SK-N-SH treated with all-trans-retinoic acid at 6 μM for 48 hours (cell line): ENCODE measurements at regions not wholly inside any gene's neighbourhood (a gene's known extent, or its start where the extent isn't known, plus 50 kb on each side); places are given as distances from the start of the nearest gene placed in this dataset.

ENCODE experiments used
- BACH2 ChIP-seq: fragments of 250-450 bp; sonication (Bioruptor Pico); IDR thresholded peaks from 2 replicates; pipeline ENCODE4 v1.9.0; 2021; ENCODE audit warnings: mild to moderate bottlenecking, borderline replicate concordance
- ESRRG ChIP-seq: fragments of 250-450 bp; sonication (Bioruptor Pico); IDR thresholded peaks from 2 replicates; pipeline ENCODE4 v1.6.1; 2021; ENCODE audit warnings: mild to moderate bottlenecking
- ISL1 ChIP-seq: fragments of 250-450 bp; sonication (Bioruptor Pico); IDR thresholded peaks from 2 replicates; pipeline ENCODE4 v2.1.2; 2022; ENCODE audit warnings: mild to moderate bottlenecking, moderate library complexity
- PPARA ChIP-seq: fragments of 250-450 bp; sonication (Bioruptor Pico); IDR thresholded peaks from 2 replicates; pipeline ENCODE4 v1.5.0; 2020; ENCODE audit warnings: mild to moderate bottlenecking, borderline replicate concordance
- RARB ChIP-seq: fragments of 250-450 bp; sonication (Bioruptor Pico); IDR thresholded peaks from 2 replicates; pipeline ENCODE4 v1.8.0; 2021; ENCODE audit warnings: mild to moderate bottlenecking, moderate library complexity
- SNAI2 ChIP-seq: fragments of 250-450 bp; sonication (Bioruptor Pico); IDR thresholded peaks from 2 replicates; pipeline ENCODE4 v1.5.0; 2020; ENCODE audit warnings: mild to moderate bottlenecking, moderate library complexity
- ZFP3 ChIP-seq: fragments of 250-450 bp; sonication (Bioruptor Pico); IDR thresholded peaks from 2 replicates; pipeline ENCODE4 v1.5.0; 2020; ENCODE audit warnings: mild to moderate bottlenecking, moderate library complexity
- ZNF565 ChIP-seq: fragments of 450-650 bp; formaldehyde crosslinking; conservative IDR thresholded peaks from 2 replicates; pipeline ENCODE4 v1.5.0; 2020; ENCODE audit warnings: low read depth, mild to moderate bottlenecking, moderate library complexity
- ZNF70 ChIP-seq: fragments of 450-650 bp; formaldehyde crosslinking; IDR thresholded peaks from 2 replicates; pipeline ENCODE4 v1.5.0; 2020; ENCODE audit warnings: mild to moderate bottlenecking, moderate library complexity
- TF ChIP-seq, protein P1 (sequence below): fragments of 250-450 bp; sonication (Bioruptor Pico); IDR thresholded peaks from 2 replicates; pipeline ENCODE4 v1.8.0; 2020; ENCODE audit warnings: mild to moderate bottlenecking, moderate library complexity, borderline replicate concordance
- TF ChIP-seq, protein P2 (sequence below): fragments of 250-450 bp; sonication (Bioruptor Pico); IDR thresholded peaks from 2 replicates; pipeline ENCODE4 v1.5.0; 2020; ENCODE audit warnings: mild to moderate bottlenecking, moderate library complexity
- TF ChIP-seq, protein P3 (sequence below): fragments of 250-450 bp; sonication (Bioruptor Pico); IDR thresholded peaks from 2 replicates; pipeline ENCODE4 v1.5.1; 2020; ENCODE audit warnings: low read depth, mild to moderate bottlenecking, moderate library complexity
- TF ChIP-seq, protein P4 (sequence below): fragments of 250-450 bp; sonication (Bioruptor Pico); IDR thresholded peaks from 2 replicates; pipeline ENCODE4 v1.8.0; 2021; ENCODE audit warnings: low read depth, mild to moderate bottlenecking, moderate library complexity, borderline replicate concordance

DNA sequence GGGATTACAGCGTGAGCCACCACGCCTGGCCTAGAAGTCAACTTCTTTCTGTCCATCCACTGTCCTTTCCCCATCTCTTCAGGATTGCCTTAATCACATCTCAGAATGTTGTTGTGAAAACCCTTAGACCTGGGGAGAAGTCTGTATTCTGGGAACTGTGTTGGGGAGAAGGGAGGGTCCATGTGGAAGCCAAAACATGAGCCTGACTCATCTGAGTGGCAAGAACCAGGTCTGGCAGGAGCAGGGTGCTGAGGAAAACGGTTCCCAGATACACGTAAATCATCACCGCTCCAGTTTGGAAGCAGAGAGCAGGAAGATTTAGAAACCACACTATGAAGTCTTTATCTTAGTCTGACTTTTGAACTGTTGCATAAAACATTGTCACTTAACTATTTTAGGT lies 245.6 kb upstream of the RGS6 start:
- no peak for TF ChIP-seq ZFP3 (CRISPR knock-in tag)
- TF ChIP-seq, protein P1, sequence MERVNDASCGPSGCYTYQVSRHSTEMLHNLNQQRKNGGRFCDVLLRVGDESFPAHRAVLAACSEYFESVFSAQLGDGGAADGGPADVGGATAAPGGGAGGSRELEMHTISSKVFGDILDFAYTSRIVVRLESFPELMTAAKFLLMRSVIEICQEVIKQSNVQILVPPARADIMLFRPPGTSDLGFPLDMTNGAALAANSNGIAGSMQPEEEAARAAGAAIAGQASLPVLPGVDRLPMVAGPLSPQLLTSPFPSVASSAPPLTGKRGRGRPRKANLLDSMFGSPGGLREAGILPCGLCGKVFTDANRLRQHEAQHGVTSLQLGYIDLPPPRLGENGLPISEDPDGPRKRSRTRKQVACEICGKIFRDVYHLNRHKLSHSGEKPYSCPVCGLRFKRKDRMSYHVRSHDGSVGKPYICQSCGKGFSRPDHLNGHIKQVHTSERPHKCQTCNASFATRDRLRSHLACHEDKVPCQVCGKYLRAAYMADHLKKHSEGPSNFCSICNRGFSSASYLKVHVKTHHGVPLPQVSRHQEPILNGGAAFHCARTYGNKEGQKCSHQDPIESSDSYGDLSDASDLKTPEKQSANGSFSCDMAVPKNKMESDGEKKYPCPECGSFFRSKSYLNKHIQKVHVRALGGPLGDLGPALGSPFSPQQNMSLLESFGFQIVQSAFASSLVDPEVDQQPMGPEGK, result no peak
- TF ChIP-seq, protein P2, sequence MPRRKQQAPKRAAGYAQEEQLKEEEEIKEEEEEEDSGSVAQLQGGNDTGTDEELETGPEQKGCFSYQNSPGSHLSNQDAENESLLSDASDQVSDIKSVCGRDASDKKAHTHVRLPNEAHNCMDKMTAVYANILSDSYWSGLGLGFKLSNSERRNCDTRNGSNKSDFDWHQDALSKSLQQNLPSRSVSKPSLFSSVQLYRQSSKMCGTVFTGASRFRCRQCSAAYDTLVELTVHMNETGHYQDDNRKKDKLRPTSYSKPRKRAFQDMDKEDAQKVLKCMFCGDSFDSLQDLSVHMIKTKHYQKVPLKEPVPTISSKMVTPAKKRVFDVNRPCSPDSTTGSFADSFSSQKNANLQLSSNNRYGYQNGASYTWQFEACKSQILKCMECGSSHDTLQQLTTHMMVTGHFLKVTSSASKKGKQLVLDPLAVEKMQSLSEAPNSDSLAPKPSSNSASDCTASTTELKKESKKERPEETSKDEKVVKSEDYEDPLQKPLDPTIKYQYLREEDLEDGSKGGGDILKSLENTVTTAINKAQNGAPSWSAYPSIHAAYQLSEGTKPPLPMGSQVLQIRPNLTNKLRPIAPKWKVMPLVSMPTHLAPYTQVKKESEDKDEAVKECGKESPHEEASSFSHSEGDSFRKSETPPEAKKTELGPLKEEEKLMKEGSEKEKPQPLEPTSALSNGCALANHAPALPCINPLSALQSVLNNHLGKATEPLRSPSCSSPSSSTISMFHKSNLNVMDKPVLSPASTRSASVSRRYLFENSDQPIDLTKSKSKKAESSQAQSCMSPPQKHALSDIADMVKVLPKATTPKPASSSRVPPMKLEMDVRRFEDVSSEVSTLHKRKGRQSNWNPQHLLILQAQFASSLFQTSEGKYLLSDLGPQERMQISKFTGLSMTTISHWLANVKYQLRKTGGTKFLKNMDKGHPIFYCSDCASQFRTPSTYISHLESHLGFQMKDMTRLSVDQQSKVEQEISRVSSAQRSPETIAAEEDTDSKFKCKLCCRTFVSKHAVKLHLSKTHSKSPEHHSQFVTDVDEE (CRISPR knock-in tag), result no peak
- TF ChIP-seq SNAI2 (CRISPR knock-in tag), result no peak
- no peak; the same call in 1 of the 2 replicates for TF ChIP-seq ISL1 (CRISPR knock-in tag)
- no peak for TF ChIP-seq BACH2
- TF ChIP-seq, protein P3, sequence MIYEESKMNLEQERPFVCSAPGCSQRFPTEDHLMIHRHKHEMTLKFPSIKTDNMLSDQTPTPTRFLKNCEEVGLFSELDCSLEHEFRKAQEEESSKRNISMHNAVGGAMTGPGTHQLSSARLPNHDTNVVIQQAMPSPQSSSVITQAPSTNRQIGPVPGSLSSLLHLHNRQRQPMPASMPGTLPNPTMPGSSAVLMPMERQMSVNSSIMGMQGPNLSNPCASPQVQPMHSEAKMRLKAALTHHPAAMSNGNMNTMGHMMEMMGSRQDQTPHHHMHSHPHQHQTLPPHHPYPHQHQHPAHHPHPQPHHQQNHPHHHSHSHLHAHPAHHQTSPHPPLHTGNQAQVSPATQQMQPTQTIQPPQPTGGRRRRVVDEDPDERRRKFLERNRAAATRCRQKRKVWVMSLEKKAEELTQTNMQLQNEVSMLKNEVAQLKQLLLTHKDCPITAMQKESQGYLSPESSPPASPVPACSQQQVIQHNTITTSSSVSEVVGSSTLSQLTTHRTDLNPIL (CRISPR knock-in tag), result no peak
- TF ChIP-seq ESRRG (CRISPR knock-in tag), result no peak
- TF ChIP-seq PPARA (CRISPR knock-in tag), result no peak
- no peak for TF ChIP-seq ZNF565 (CRISPR knock-in tag)
- no peak for TF ChIP-seq ZNF70 (CRISPR knock-in tag)
- TF ChIP-seq RARB, result no peak
- TF ChIP-seq, protein P4, sequence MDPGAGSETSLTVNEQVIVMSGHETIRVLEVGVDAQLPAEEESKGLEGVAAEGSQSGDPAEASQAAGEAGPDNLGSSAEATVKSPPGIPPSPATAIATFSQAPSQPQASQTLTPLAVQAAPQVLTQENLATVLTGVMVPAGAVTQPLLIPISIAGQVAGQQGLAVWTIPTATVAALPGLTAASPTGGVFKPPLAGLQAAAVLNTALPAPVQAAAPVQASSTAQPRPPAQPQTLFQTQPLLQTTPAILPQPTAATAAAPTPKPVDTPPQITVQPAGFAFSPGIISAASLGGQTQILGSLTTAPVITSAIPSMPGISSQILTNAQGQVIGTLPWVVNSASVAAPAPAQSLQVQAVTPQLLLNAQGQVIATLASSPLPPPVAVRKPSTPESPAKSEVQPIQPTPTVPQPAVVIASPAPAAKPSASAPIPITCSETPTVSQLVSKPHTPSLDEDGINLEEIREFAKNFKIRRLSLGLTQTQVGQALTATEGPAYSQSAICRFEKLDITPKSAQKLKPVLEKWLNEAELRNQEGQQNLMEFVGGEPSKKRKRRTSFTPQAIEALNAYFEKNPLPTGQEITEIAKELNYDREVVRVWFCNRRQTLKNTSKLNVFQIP (CRISPR knock-in tag), result no peak
